Activated T-helper 2 cell treated with anti-CD3 and anti-CD28 coated beads, Interferon-gamma antibody, Interleukin-2, Interleukin-4, amounts not matched to agents 10 μg/mL and 5 μg/mL and 100 μg/mL, durations not matched to agents 14 hours and 24 hours and 36 hours (primary cell): ENCODE measurements at regions not wholly inside any gene's neighbourhood (a gene's known extent, or its start where the extent isn't known, plus 50 kb on each side); places are given as distances from the start of the nearest gene placed in this dataset.
"Not testable (repeated sequence)": the region's sequence is repeated elsewhere in the genome, so short reads cannot be mapped to it uniquely, and the experiment has no call there.

ENCODE experiments used
- DNase-seq: peaks from one replicate; pipeline ENCODE4 v3.0.0; 2021; ENCODE audit warnings: low spot score
- H3K27ac Mint-ChIP-seq: one replicate; pipeline ENCODE4 v1.8.0; 2021; ENCODE audit warnings: mixed read lengths
- H3K27me3 Mint-ChIP-seq: one replicate; pipeline ENCODE4 v1.8.0; 2021; ENCODE audit warnings: low read depth, mixed read lengths
- H3K36me3 Mint-ChIP-seq: one replicate; pipeline ENCODE4 v1.8.0; 2021; ENCODE audit warnings: low read depth, mixed read lengths
- H3K4me1 Mint-ChIP-seq: one replicate; pipeline ENCODE4 v1.8.0; 2021; ENCODE audit warnings: low read depth, mixed read lengths
- H3K4me3 Mint-ChIP-seq: one replicate; pipeline ENCODE4 v1.8.0; 2021; ENCODE audit warnings: low read depth, mild to moderate bottlenecking, moderate library complexity, mixed read lengths
- H3K9me3 Mint-ChIP-seq: one replicate; pipeline ENCODE4 v1.8.0; 2021; ENCODE audit warnings: mixed read lengths
- intact Hi-C: fragments of 100-400 bp; cut with micrococcal nuclease; formaldehyde crosslinking; loops from one replicate; pipeline ENCODE4 v1.15.1; 2023

DNA sequence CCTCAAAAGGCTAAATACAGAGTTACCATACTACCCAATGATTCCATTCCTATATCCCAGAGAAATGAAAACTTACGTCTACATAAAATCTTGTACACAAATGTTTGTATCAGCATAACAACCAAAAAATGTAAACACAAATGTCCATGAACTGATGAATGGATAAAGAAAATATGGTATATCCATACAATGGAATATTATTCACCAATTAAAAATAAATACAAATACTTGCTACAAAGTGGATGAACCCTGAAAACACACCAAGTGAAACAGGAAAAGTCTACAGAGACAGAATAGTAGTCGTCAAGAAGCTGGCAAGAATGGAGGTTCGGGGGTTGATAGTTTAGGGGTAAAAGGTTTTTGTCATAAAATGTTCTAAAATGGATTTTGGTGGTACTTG lies 54.0 kb upstream of the ANKRD28 start:
- peaks cover 11% of the 10 kb centered on the region for H3K4me1 Mint-ChIP-seq
- peaks cover 19% of the 10 kb centered on the region for H3K9me3 Mint-ChIP-seq
- no peak overlapping the region for H3K4me3 Mint-ChIP-seq
- no peaks in the 10 kb centered on the region for H3K27me3 Mint-ChIP-seq
- H3K36me3 Mint-ChIP-seq: peaks cover 39% of the 10 kb centered on the region
- H3K27ac Mint-ChIP-seq: no peak overlapping the region
- no peak for DNase-seq
- intact Hi-C loops: no loop called here

GRCh38 chr3:15858547-15859506 lies 61.0 kb upstream of the ANKRD28 start:
- Mint-ChIP-seq H3K27me3 (no peaks in the 10 kb centered on the region), H3K9me3 (peaks cover 7% of the 10 kb centered on the region), H3K4me1 (peaks cover 36% of the 10 kb centered on the region), H3K27ac (peak overlapping the region; percentile 91), H3K36me3 (peaks cover 29% of the 10 kb centered on the region), H3K4me3 (peak overlapping the region; percentile 94)
- peak; percentile 54 for DNase-seq
- intact Hi-C loops: loop anchor here (1.0 to 5.0 kb wide), 2 partner anchors 42 to 229 kb away; no protein-coding TSS in a partner anchor

GRCh38 chr3:15859507-15860013 lies 61.8 kb upstream of the ANKRD28 start:
- H3K27ac Mint-ChIP-seq: peak overlapping the region; percentile 96
- H3K36me3 Mint-ChIP-seq: peaks cover 22% of the 10 kb centered on the region
- DNase-seq: peak; percentile 73
- intact Hi-C loops: loop anchor here (1.0 to 5.0 kb wide), 4 partner anchors 42 to 388 kb away; partner anchors contain the start of genes BTD and HACL1
- no peaks in the 10 kb centered on the region for H3K27me3 Mint-ChIP-seq
- peaks cover 5% of the 10 kb centered on the region for H3K9me3 Mint-ChIP-seq
- peaks cover 36% of the 10 kb centered on the region for H3K4me1 Mint-ChIP-seq
- H3K4me3 Mint-ChIP-seq: peak overlapping the region; percentile 94

DNA sequence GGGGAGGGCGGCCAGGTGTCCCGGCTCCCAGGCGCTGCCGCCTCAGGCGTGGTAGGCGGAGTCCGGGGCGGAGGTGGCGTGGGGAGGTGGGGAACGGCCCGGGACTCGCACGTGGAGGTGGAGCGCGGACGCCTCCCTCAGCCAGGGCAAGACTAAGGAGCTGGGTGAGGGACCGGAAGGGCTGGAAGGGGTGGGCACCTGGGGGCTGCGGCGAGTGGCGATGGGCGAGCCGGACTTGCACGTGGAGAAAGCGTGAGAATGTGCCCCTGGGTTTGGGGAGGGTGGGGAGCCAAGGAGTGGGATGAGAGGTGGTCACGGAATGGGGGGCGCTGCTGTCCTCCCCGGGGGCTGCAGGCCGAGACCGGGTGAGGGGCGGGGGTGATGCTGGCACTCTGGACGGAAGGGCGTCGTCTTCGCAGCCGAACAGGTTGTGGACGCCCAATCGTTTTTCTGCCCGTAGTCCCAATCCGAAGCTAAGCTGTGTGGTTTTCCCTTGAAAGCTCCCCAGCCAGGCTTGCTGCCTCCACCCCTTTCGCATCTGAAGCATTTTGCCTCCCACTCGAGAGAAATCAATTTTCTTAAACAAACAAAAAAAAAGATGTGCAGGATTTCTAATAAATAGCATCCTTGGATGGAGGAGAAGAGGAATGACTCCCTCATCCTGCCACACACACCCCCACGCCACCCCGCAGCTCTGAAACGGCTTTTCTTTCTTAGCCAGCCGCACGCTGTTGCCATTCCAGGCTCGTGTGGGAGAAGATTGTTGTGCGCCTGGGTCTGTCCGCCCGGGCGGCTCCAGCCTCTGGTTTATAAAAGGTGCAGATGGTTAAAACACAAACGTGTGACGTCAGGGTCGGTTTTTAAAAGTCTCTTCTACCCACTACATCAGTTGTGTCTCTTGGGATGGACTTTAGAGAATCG lies 62.5 kb upstream of the ANKRD28 start:
- peak overlapping the region; percentile 58 for H3K27ac Mint-ChIP-seq
- peaks cover 34% of the 10 kb centered on the region for H3K4me1 Mint-ChIP-seq
- H3K4me3 Mint-ChIP-seq: peak overlapping the region; percentile 78
- H3K27me3 Mint-ChIP-seq: no peaks in the 10 kb centered on the region
- H3K9me3 Mint-ChIP-seq: peaks cover 13% of the 10 kb centered on the region
- H3K36me3 Mint-ChIP-seq: peaks cover 22% of the 10 kb centered on the region
- intact Hi-C loops: loop anchor here (2.0 to 5.0 kb wide), 2 partner anchors 259 to 387 kb away; partner anchors contain the start of genes BTD and HACL1
- no peak for DNase-seq

DNA sequence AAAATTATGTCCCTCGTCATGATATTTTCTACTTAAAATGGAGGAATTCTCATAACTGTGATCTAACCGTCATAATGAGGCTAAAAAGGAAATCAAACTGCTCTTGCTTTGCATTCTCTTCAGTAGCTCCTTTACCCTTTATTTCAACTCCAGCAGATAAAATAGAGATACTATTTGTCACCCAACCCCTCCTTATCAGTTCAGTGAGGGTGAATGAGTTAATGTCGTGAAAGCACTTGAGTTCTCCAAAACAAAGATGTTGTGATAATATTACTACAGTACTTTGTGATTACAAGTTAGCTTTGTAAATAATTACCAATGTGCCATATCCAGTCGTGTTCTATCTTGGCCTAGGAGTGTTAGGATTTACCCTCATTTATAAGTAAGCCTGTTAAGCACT lies 63.4 kb upstream of the ANKRD28 start:
- Mint-ChIP-seq H3K36me3 (peaks cover 14% of the 10 kb centered on the region), H3K9me3 (peaks cover 14% of the 10 kb centered on the region), H3K27me3 (no peaks in the 10 kb centered on the region), H3K27ac (peak overlapping the region; percentile 58), H3K4me3 (peak overlapping the region; percentile 78), H3K4me1 (peaks cover 31% of the 10 kb centered on the region)
- no peak for DNase-seq
- intact Hi-C loops: loop anchor here (2.0 to 5.0 kb wide), 2 partner anchors 260 to 386 kb away; partner anchors contain the start of genes BTD and HACL1

DNA sequence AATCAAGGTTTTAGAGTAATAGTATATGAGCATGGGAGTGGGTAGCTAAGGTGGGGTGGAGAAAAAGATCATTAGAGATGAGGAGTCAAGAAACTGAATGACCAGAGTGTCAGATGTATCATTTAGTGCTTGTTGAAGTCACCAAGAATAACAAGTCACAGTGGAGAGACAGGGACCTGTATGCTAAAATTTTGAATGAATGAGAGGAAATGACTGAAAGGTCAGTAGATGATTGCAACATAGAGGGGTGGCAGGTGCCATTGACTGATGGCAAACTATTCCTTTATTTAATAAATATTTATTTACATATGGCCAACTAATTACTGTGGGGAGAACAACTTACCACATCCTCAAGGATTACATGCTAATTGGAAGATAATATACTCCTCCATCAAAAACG lies 75.0 kb upstream of the ANKRD28 start:
- intact Hi-C loops: no loop called here
- Mint-ChIP-seq H3K36me3 (no peaks in the 10 kb centered on the region), H3K4me1 (peaks cover 3% of the 10 kb centered on the region), H3K9me3 (no peaks in the 10 kb centered on the region), H3K4me3 (no peak overlapping the region), H3K27ac (no peak overlapping the region), H3K27me3 (no peaks in the 10 kb centered on the region)
- no peak for DNase-seq

DNA sequence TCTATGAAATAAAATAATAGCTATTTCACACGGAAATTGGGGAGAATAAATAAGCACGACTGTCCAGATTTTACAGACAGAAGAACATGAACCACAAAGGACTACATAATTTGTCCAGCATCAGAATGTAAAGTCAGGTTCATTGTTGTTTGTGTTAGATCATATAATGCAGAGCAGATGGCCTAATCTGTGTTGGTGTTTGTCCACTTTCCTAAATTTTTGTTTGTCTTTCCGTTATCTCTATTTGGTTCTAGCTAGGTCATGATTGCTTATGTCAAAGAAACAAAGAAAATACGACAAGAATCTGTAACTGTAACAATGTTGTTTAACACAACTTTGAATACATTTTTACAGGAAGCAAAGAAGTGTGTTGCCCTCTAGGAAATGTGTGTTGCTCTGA lies 75.6 kb upstream of the ANKRD28 start:
- Mint-ChIP-seq H3K27me3 (no peaks in the 10 kb centered on the region), H3K27ac (no peak overlapping the region), H3K36me3 (no peaks in the 10 kb centered on the region), H3K9me3 (no peaks in the 10 kb centered on the region), H3K4me1 (peaks cover 3% of the 10 kb centered on the region), H3K4me3 (no peak overlapping the region)
- intact Hi-C loops: no loop called here
- no peak for DNase-seq

- H3K27ac Mint-ChIP-seq: no peak overlapping the region
- H3K36me3 Mint-ChIP-seq: no peaks in the 10 kb centered on the region
- no peak overlapping the region for H3K4me3 Mint-ChIP-seq
- H3K27me3 Mint-ChIP-seq: no peaks in the 10 kb centered on the region
- H3K9me3 Mint-ChIP-seq: no peaks in the 10 kb centered on the region
- intact Hi-C loops: no loop called here
- DNase-seq: no peak
- H3K4me1 Mint-ChIP-seq: peaks cover 3% of the 10 kb centered on the region
These were observed 77.4 kb upstream of the ANKRD28 start for GRCh38 chr3:15875016-15875689.

GRCh38 chr3:15876669-15877068 lies 78.9 kb upstream of the ANKRD28 start:
- intact Hi-C loops: no loop called here
- Mint-ChIP-seq H3K36me3 (no peaks in the 10 kb centered on the region), H3K27ac (no peak overlapping the region), H3K4me3 (no peak overlapping the region), H3K27me3 (no peaks in the 10 kb centered on the region), H3K4me1 (peaks cover 3% of the 10 kb centered on the region), H3K9me3 (no peaks in the 10 kb centered on the region)
- DNase-seq: no peak

DNA sequence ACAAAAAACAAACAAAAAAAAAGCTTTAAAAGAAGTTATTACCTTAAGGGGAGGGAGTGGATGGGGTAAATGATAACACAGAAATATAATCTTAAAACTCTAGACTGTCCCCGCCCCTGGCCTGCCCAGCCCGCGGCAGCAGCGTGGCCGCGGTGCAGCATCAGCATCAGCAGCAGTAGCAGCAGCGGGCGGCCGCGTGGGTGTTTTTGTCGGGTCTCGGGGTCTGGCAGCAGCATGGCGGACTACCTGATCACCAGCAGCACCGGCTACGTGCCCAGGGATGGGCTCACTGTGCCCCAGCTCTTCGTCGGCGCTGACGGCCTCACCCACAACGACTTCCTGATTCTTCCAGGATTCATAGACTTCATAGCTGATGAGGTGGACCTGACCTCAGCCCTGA lies 80.0 kb upstream of the ANKRD28 start:
- Mint-ChIP-seq H3K4me3 (no peak overlapping the region), H3K27me3 (no peaks in the 10 kb centered on the region), H3K4me1 (peaks cover 3% of the 10 kb centered on the region), H3K27ac (no peak overlapping the region), H3K36me3 (no peaks in the 10 kb centered on the region), H3K9me3 (no peaks in the 10 kb centered on the region)
- intact Hi-C loops: no loop called here
- no peak for DNase-seq

DNA sequence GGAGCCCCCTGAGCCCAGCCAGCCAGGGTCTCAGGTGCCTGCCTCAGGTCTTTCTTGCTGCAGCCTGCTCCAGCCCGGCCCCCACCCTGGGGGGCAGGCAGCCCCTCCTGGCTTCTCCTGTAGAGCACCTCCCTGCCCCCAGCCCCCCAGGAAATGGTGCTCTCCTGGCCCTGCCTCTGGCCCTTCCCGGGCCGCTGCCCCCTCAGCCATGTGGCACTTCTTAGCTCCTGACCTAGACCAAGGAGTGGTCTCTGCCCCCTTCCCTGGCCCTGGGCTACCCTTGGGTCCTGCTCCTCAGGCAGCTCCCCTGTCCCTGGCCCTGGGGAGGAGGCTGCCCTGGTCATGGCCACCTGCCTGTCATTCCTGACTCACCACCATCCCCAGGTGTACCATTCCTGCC lies 82.0 kb upstream of the ANKRD28 start:
- intact Hi-C loops: not testable (repeated sequence)

GRCh38 chr3:15882577-15882976 lies 84.8 kb upstream of the ANKRD28 start:
- intact Hi-C loops: no loop called here
- Mint-ChIP-seq H3K36me3 (no peaks in the 10 kb centered on the region), H3K9me3 (no peaks in the 10 kb centered on the region), H3K4me1 (no peaks in the 10 kb centered on the region), H3K4me3 (no peak overlapping the region), H3K27ac (no peak overlapping the region), H3K27me3 (no peaks in the 10 kb centered on the region)
- no peak for DNase-seq

More for the DNA sequence above, 82.0 kb upstream of the ANKRD28 start:
- DNase-seq, H3K27me3 Mint-ChIP-seq, H3K27ac Mint-ChIP-seq, H3K4me1 Mint-ChIP-seq, H3K9me3 Mint-ChIP-seq, H3K36me3 Mint-ChIP-seq, H3K4me3 Mint-ChIP-seq: not testable (repeated sequence)
